ENCODE measurements at regions not wholly inside any gene's neighbourhood (a gene's known extent, or its start where the extent isn't known, plus 50 kb on each side); places are given as distances from the start of the nearest gene placed in this dataset.

DNA sequence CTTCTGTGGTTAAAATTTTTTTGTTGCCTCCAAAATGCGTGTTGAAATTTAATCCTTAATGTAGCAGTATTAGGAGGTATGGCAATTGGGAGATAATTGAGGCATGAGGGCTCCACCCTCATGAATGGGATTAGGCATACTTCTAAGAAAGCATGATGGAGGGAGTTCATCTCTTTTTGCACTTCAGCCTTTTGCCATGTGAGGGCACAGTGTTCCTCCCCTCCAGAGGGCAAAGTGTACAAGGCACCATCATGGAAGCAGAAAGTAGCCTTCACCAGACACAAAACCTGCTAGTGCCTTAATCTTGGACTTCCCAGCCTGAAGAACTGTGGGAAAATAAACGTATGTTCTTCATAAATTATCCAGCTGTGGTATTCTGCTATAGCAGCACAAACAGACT, 429.5 kb downstream of the ZIC1 start:
- no peak for TF ChIP-seq YY1 (IDR thresholded peaks at IDR 0.05; ENCODE audit: low read depth)
- TF ChIP-seq NFIC (IDR thresholded peaks at IDR 0.05), result no peak
- TF ChIP-seq, protein P1, sequence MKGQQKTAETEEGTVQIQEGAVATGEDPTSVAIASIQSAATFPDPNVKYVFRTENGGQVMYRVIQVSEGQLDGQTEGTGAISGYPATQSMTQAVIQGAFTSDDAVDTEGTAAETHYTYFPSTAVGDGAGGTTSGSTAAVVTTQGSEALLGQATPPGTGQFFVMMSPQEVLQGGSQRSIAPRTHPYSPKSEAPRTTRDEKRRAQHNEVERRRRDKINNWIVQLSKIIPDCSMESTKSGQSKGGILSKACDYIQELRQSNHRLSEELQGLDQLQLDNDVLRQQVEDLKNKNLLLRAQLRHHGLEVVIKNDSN (IDR thresholded peaks at IDR 0.05), result no peak
- TF ChIP-seq TAF1 (IDR thresholded peaks at IDR 0.05; ENCODE audit: low read depth), result no peak
- no peak for TF ChIP-seq EP300 (IDR thresholded peaks at IDR 0.05; ENCODE audit: borderline replicate concordance)
- no peak for TF ChIP-seq EGR1 (IDR thresholded peaks at IDR 0.05)
- TF ChIP-seq CEBPB (IDR thresholded peaks at IDR 0.05), result no peak
- TF ChIP-seq FOXM1 (IDR thresholded peaks at IDR 0.05; ENCODE audit: borderline replicate concordance, low read depth), result no peak
- no peak for TF ChIP-seq TEAD4 (IDR thresholded peaks at IDR 0.05)
- TF ChIP-seq, protein P2, sequence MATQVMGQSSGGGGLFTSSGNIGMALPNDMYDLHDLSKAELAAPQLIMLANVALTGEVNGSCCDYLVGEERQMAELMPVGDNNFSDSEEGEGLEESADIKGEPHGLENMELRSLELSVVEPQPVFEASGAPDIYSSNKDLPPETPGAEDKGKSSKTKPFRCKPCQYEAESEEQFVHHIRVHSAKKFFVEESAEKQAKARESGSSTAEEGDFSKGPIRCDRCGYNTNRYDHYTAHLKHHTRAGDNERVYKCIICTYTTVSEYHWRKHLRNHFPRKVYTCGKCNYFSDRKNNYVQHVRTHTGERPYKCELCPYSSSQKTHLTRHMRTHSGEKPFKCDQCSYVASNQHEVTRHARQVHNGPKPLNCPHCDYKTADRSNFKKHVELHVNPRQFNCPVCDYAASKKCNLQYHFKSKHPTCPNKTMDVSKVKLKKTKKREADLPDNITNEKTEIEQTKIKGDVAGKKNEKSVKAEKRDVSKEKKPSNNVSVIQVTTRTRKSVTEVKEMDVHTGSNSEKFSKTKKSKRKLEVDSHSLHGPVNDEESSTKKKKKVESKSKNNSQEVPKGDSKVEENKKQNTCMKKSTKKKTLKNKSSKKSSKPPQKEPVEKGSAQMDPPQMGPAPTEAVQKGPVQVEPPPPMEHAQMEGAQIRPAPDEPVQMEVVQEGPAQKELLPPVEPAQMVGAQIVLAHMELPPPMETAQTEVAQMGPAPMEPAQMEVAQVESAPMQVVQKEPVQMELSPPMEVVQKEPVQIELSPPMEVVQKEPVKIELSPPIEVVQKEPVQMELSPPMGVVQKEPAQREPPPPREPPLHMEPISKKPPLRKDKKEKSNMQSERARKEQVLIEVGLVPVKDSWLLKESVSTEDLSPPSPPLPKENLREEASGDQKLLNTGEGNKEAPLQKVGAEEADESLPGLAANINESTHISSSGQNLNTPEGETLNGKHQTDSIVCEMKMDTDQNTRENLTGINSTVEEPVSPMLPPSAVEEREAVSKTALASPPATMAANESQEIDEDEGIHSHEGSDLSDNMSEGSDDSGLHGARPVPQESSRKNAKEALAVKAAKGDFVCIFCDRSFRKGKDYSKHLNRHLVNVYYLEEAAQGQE (IDR thresholded peaks at IDR 0.05; ENCODE audit: low read depth), result no peak
- no peak for TF ChIP-seq MAX (IDR thresholded peaks at IDR 0.05)
- no peak for TF ChIP-seq CREB1 (IDR thresholded peaks at IDR 0.05; ENCODE audit: low read depth)
- TF ChIP-seq RAD21 (IDR thresholded peaks at IDR 0.05; ENCODE audit: low read depth), result 0 out of 2 replicates have a peak, but pooled peaks have one; percentile 20
- no peak for TF ChIP-seq ZBTB7A (IDR thresholded peaks at IDR 0.05; ENCODE audit: low read depth)
